Upper lobe of left lung (tissue), 6 donors: ENCODE measurements at regions not wholly inside any gene's neighbourhood (a gene's known extent, or its start where the extent isn't known, plus 50 kb on each side); places are given as distances from the start of the nearest gene placed in this dataset.

Source experiments
- ATAC-seq, 2 donors: fragments of 200-7000 bp; cut with Tn5 transposase; one replicate each; pipeline ENCODE4 v1.9.1; 2022; ENCODE audit warnings: mild to moderate bottlenecking in 2 of 2, moderate library complexity in 2 of 2; ENCODE audit not compliant: low FRiP score in 2 of 2
- DNase-seq, 2 donors: peaks; one replicate each; pipeline ENCODE4 v3.0.0-alpha.2; 2019 to 2020
- H3K27ac ChIP-seq, 4 donors: fragments of 200-600 bp; sonication (generic); one replicate each; pipeline ENCODE4 v1.5.1; 2016 to 2019
- H3K27me3 ChIP-seq, 4 donors: fragments of 200-600 bp; sonication (generic); one replicate each; pipeline ENCODE4 v1.5.1; 2017 to 2019
- H3K36me3 ChIP-seq, 4 donors: fragments of 200-600 bp; sonication (generic); one replicate each; pipeline ENCODE4 v1.5.1; 2016 to 2019
- H3K4me1 ChIP-seq, 4 donors: fragments of 200-600 bp; sonication (generic); one replicate each; pipeline ENCODE4 v1.5.1; 2018 to 2019
- H3K4me3 ChIP-seq, 4 donors: fragments of 200-600 bp; sonication (generic); one replicate each; pipeline ENCODE4 v1.5.1; 2017 to 2019; ENCODE audit warnings: mild to moderate bottlenecking in 2 of 4, moderate library complexity in 1 of 4
- H3K9me3 ChIP-seq, 4 donors: fragments of 200-600 bp; sonication (generic); one replicate each; pipeline ENCODE4 v1.5.1; 2018 to 2019
- EP300 ChIP-seq, 4 donors: sonication (generic); formaldehyde crosslinking; IDR thresholded peaks; one replicate each; pipeline ENCODE4 v1.5.1; 2017; ENCODE audit warnings: antibody characterized with exemption in 4 of 4, control low read depth in 2 of 4
- POLR2A ChIP-seq, 4 donors: fragments of 450-650 bp; IDR thresholded peaks; one replicate each; pipeline ENCODE4 v1.5.1; 2016 to 2017; ENCODE audit warnings: antibody characterized with exemption in 4 of 4, mild to moderate bottlenecking in 2 of 4
- POLR2AphosphoS5 ChIP-seq, 2 donors: sonication (generic); formaldehyde crosslinking; IDR thresholded peaks; one replicate each; pipeline ENCODE4 v1.5.1; 2017; ENCODE audit warnings: antibody characterized with exemption in 2 of 2
- WGBS, 2 donors: methylation state at CpG; one replicate each; pipeline ENCODE4 v1.1.5; 2017 to 2018; 5-methylcytosine and 5-hydroxymethylcytosine counted together
- TF ChIP-seq, protein P1 (sequence below), 6 experiments: fragments of 450-650 bp in 4 of 6; fragments of 200-600 bp in 2 of 6; sonication (generic) in 2 of 6; IDR thresholded peaks; one replicate each; pipeline ENCODE4 v1.5.1; 2016 to 2019; ENCODE audit warnings: antibody characterized with exemption in 6 of 6
- donor health status: DM: no; HTN: no; CAD: no; lungs with moderate emphysema.
- donor health status: DM: no; HTN: yes; CAD: no; lungs with severe emphysema.

DNA sequence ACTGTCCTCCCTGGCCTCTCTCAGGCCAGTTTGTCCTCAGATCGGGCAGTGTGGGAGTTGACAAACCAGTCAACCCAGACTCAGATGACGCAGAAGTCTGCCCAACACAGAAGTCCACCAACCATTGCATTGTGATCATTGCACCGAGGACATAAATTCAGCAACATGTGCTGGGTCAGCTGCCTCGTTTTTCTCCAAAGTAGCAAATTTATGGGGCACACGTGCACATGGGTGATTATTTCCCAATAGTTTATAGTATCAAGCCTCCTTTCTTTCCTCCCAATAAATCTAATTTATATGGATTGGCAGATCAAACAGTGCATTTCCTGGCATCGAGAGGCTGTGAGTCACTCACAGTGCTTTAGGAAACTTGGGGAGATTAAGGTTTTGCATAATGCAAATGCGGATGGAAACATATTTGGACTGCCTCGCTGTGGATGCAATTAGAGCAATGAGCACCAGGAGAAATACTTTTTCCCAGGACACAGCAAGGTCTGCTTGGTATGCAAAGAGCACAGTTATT lies 413.7 kb upstream of the SULF2 start:
- 84 to 86% methylated on average over 8 of the region's 8 CpGs for WGBS, 2 donors
- TF ChIP-seq, protein P1, sequence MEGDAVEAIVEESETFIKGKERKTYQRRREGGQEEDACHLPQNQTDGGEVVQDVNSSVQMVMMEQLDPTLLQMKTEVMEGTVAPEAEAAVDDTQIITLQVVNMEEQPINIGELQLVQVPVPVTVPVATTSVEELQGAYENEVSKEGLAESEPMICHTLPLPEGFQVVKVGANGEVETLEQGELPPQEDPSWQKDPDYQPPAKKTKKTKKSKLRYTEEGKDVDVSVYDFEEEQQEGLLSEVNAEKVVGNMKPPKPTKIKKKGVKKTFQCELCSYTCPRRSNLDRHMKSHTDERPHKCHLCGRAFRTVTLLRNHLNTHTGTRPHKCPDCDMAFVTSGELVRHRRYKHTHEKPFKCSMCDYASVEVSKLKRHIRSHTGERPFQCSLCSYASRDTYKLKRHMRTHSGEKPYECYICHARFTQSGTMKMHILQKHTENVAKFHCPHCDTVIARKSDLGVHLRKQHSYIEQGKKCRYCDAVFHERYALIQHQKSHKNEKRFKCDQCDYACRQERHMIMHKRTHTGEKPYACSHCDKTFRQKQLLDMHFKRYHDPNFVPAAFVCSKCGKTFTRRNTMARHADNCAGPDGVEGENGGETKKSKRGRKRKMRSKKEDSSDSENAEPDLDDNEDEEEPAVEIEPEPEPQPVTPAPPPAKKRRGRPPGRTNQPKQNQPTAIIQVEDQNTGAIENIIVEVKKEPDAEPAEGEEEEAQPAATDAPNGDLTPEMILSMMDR (IDR thresholded peaks at IDR 0.05), result no peak
- TF ChIP-seq POLR2A (IDR thresholded peaks at IDR 0.05) (no peak), EP300 (IDR thresholded peaks at IDR 0.05) (no peak), POLR2AphosphoS5 (IDR thresholded peaks at IDR 0.05) (no peak)
- Histone ChIP-seq H3K27ac (no peak overlapping the region), H3K36me3 (no peaks in the 10 kb centered on the region), H3K4me3 (no peak overlapping the region), H3K27me3 (no peaks in the 10 kb centered on the region), H3K4me1 (no peaks in the 10 kb centered on the region), H3K9me3 (no peaks in the 10 kb centered on the region)
- ATAC-seq (no peak), DNase-seq (no peak)

DNA sequence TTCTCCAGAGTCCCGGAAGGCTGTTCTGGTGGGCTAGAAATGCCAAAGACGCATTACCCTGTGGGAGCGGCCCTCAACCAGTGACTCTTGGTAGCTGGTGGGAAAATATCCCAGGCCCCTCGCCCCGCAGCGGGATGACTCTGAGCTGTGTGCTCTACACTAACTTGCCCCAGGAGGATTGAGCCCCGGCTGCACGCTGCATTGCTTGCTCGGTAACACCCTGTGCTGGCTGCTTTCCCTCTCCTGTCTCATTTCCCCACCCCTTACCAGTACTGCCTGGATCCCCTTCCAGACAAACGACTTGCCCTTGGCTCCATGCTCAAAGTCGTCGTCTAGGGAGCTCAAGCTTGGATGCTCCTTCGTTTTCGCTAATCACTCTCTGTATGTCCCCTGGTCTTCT lies 411.8 kb upstream of the SULF2 start:
- Histone ChIP-seq H3K4me3 (no peak overlapping the region), H3K4me1 (no peaks in the 10 kb centered on the region), H3K9me3 (no peaks in the 10 kb centered on the region), H3K27me3 (no peaks in the 10 kb centered on the region), H3K36me3 (no peaks in the 10 kb centered on the region), H3K27ac (no peak overlapping the region)
- ATAC-seq (peak in 1 of 2 donors; percentile 54), DNase-seq (no peak)
- 75 to 84% methylated on average over 9 to 14 of the region's 14 CpGs for WGBS, 2 donors
- TF ChIP-seq, protein P1 (IDR thresholded peaks at IDR 0.05), result no peak
- TF ChIP-seq POLR2AphosphoS5 (IDR thresholded peaks at IDR 0.05) (no peak), POLR2A (IDR thresholded peaks at IDR 0.05) (no peak)

DNA sequence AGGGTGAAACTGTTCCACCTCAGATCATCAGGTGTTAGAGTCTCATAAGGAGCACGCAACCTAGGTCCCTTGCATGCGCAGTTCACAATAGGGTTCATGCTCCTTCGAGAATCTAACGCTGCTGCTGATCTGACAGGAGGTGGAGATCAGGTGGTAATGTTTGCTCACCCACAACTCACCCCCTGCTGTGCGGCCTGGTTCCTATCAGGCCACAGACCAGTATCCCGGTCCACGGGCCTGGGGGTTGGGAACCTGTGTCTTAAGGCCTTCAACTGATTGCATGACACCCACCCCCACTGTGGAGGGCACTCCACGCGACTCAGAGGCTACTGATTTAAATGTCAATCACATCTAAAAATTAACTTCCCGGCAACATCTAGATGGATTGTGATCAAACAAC lies 411.2 kb upstream of the SULF2 start:
- TF ChIP-seq EP300 (IDR thresholded peaks at IDR 0.05) (no peak), POLR2AphosphoS5 (IDR thresholded peaks at IDR 0.05) (no peak), POLR2A (IDR thresholded peaks at IDR 0.05) (no peak)
- TF ChIP-seq, protein P1 (IDR thresholded peaks at IDR 0.05), result no peak
- H3K27ac ChIP-seq, result no peak overlapping the region
- no peak overlapping the region for H3K4me3 ChIP-seq
- no peak for ATAC-seq
- H3K27me3 ChIP-seq, result no peaks in the 10 kb centered on the region
- H3K4me1 ChIP-seq, result no peaks in the 10 kb centered on the region
- no peaks in the 10 kb centered on the region for H3K36me3 ChIP-seq
- no peaks in the 10 kb centered on the region for H3K9me3 ChIP-seq
- WGBS, 2 donors, result 69 to 78% methylated on average over 5 to 10 of the region's 10 CpGs
- DNase-seq, result no peak

DNA sequence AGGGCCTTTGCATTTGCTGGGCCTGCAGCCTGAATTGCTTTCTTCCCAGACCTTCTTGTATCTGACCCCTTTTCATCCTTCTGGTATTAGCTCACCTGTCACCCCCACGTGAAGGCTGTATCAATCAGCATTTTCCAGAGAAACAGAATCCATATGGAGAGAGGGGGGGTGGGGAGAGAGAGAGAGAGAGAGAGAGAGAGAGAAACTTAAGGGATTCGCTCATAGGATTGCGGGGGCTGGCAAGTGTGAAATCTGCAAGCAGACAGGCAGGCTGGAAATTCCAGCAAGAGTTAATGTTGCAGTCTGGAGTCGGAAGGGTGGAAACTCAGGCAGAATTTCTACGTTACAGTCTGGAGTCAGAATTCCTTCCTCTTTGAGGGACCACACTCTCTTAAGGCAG lies 410.7 kb upstream of the SULF2 start:
- no peak overlapping the region for H3K27ac ChIP-seq
- DNase-seq (no peak), ATAC-seq (no peak)
- H3K27me3 ChIP-seq, result no peaks in the 10 kb centered on the region
- no peaks in the 10 kb centered on the region for H3K4me1 ChIP-seq
- no peaks in the 10 kb centered on the region for H3K36me3 ChIP-seq
- H3K9me3 ChIP-seq, result no peaks in the 10 kb centered on the region
- H3K4me3 ChIP-seq, result no peak overlapping the region
- 70 to 76% methylated on average over 5 of the region's 5 CpGs for WGBS, 2 donors
- TF ChIP-seq EP300 (IDR thresholded peaks at IDR 0.05) (no peak), POLR2AphosphoS5 (IDR thresholded peaks at IDR 0.05) (no peak), POLR2A (IDR thresholded peaks at IDR 0.05) (no peak)
- TF ChIP-seq, protein P1 (IDR thresholded peaks at IDR 0.05), result no peak

DNA sequence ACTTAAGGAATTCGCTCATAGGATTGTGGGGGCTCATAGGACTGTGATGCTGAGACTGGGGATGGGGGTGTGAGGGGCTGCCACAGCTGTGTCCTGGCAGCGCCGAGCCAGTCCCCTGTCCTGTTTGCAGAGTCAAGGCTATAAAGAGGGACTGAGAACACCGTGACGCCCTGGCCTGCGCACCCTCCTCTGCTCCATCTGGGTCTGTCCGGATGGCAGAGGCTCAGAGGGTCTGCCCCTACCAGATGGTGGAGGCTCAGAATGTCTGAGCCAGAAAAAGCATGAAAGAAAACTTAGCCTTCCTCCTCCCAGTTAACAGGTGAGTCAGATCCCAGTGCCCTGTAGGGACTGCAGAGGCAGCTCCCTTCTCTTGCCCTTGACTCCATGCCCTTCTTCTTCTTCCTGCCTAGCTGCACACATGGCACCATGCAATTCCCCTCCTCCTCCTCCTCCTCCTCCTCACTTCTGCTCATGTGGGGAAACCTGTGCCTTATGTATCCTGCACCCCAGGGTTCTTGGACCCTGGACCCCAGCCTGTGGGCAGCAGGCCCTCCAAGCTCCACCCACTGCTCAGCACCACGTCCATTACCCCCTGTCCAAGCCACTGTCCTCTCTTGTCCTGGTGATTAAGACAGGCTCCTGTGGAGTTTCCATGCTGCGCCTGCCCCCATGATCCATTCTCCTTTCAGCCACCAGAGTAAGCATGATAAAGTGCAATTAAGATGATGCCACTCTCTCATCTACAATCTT lies 410.0 kb upstream of the SULF2 start:
- DNase-seq, result no peak
- no peak overlapping the region for H3K27ac ChIP-seq
- WGBS, 2 donors, result 90 to 93% methylated on average over 9 of the region's 9 CpGs
- no peaks in the 10 kb centered on the region for H3K9me3 ChIP-seq
- no peak for TF ChIP-seq POLR2A (IDR thresholded peaks at IDR 0.05)
- no peak for TF ChIP-seq POLR2AphosphoS5 (IDR thresholded peaks at IDR 0.05)
- TF ChIP-seq, protein P1 (IDR thresholded peaks at IDR 0.05), result no peak
- TF ChIP-seq EP300 (IDR thresholded peaks at IDR 0.05), result no peak
- no peaks in the 10 kb centered on the region for H3K36me3 ChIP-seq
- H3K4me3 ChIP-seq, result no peak overlapping the region
- ATAC-seq, result no peak
- H3K4me1 ChIP-seq, result no peaks in the 10 kb centered on the region
- H3K27me3 ChIP-seq, result no peaks in the 10 kb centered on the region
